Stimulated activated CD4-positive, alpha-beta T cell treated with anti-CD3 and anti-CD28 coated beads, TNF-alpha, amount 100 ng/mL, for 24 hours (primary cell): ENCODE measurements at regions not wholly inside any gene's neighbourhood (a gene's known extent, or its start where the extent isn't known, plus 50 kb on each side); places are given as distances from the start of the nearest gene placed in this dataset.

Experiments used
- DNase-seq, 3 experiments: peaks; one replicate each; pipeline ENCODE4 v3.0.0-alpha.2; 2020; ENCODE audit warnings: low read depth in 3 of 3

DNA sequence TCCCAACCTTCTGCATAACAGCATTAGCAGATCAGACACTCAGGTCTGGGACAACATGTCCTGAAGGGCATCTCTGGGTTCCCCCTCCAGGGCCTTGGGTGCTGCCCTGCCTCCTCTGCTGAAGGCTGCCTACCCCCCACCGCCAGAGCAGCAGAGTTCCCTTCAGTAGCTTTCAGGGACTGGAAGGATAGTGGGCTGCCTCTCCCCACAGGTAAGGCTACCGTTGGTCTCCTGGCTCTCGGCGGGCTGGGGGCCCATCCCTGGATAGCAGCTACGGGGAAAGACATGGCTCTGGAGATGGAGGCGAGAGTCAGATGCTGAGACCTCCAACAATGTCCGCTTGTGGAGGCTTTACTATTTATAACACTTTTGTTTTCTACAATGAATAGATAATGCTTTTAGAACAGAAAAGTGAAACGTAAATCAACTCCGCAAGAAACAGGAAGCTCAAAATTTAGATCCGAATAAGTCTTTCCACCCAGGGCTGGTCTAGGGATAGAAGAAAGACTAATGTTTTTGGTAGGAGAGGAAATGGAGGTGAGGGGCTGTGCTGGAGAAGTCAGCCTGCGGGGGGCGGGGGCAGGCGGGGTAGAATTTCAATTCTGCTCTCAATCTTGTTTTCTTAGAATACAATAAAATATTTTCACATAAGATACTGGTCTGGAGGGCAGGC lies 58.4 kb downstream of the ARL4C start:
- DNase-seq, result no peak

DNA sequence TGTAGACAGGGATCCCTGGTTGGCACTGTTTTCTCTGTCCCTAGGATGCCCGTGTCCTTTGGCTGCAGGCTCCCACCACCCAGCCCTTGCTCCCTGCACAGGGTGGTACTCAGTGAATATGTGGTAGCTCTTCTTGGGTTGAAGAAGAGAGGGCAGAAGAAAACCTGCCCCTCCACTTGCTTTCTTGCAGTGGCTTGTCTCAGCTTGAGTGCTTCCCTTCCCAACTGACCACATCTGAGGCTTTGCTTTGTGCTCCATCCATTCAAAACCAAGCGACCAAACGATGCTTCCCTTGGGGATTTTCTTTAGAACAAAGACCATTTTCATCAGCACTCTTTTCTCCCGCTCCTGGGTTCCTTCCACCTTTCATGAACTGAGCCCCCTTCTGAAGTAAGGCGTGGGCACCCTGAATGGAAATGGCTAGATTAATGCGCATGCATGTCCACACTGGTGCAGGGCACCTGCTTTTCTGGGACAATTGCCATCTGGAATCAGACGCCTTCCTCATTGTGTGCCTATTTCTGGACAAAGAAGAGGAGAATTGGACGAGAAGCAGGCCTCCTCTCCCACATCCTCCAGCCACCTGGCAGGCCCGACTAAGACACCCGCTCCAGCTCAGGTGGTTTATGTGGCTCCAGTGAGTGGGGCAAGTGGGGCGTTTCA lies 59.1 kb downstream of the ARL4C start:
- DNase-seq, result no peak

DNA sequence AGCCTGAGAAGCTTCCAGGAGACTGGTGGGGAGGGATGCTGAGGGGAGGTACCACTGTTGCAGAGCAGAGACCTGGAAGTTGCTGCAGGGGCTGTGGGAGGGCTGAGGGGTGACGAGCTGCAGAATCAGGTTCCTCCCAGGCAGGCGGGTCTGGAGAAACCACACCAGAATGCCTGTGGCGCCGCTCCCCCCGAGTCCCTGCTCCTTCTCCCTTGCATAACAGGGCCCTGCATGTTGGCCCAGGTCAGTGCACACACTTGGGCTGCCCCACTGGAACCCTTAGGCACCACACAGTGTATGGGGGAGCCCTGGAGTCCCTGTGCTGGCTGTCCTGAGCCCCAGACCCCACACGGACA lies 60.4 kb downstream of the ARL4C start:
- DNase-seq, result no peak

DNA sequence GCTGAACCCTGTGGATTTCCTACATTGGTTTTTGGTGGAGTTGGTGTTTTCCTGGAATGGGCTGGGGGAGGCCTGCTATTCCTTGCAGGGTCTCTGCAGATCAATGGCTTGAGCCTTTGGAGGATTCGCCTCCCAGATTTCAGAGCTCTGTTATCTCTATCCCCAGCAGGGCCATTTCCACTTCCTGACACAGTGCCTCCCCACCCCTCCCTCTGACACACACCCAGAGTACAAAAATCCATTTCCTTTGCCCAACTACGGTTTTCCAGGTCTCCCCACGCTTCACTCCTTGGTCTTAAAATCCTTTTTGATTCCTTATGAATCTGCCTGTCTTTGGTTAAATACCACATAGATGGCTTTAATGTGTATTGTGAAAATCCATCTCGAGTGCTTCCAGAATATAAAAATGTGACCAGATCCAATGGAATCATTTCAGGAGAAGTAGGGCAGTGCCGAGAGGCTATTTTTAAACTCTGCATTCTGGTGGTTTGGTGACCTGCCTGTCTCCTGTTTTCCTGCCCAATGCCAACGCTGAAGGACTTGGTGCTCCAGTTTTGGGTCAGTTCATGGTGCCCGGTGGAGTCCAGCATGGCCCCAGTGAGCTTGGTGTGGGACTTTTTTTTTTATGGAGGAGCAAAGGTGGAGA lies 60.9 kb downstream of the ARL4C start:
- no peak for DNase-seq

DNA sequence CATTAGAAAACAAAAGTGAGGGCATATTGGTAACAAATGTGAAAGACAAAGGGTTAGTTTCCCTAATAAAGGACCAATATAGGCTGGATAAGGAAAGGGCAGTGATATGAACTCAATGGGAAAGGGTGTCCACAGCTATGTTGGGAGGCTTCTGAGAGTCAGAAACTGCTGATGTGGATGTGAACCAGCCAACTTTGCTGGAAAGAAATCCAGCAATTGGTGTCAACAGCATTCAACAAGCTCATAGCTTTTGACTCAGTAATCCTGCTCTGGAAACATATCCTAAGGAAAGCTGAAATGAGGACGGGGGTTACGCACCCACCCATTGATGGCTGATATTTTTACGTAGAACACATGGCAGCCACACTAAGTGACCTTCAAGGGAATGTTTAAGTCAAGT lies 63.7 kb downstream of the ARL4C start:
- no peak for DNase-seq

DNA sequence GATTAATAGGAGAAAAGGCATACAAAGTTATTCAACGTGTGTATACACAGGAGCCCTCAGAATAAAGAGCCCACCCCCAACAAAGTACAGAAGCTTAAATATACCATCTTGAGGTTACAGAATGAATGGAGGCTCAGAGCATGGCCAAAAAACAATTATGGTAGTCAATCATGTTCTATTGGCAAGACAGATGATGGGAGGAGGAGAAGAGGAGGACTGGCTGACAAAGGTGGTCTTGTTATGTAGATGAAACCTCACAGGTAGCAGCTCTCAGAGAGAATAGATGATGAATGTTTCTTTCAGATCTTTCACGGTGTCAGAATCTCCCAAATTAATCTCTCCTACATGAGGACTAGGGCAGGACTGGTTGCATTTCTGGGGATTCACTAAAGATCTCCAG lies 66.0 kb downstream of the ARL4C start:
- DNase-seq, result no peak

DNA sequence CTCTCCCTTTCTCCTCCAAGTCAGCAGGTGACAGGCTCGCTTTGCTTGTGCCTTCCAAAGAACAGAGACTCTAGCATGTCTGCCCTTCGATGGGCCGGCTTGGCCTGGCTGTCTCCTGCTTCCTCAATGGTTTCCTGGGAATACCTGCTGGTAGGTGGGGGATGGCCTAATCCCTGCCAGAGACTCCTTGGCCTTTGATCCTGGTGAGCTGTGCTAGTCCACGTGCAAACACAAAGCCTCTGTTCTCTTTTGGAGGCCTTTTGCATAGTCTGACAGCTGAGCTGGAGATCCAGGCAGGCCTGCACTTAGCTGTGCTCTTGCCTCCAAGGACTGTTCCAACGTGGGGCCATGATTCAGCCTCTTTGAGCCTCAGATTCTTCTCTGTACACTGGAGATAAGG lies 67.6 kb downstream of the ARL4C start:
- no peak for DNase-seq

DNA sequence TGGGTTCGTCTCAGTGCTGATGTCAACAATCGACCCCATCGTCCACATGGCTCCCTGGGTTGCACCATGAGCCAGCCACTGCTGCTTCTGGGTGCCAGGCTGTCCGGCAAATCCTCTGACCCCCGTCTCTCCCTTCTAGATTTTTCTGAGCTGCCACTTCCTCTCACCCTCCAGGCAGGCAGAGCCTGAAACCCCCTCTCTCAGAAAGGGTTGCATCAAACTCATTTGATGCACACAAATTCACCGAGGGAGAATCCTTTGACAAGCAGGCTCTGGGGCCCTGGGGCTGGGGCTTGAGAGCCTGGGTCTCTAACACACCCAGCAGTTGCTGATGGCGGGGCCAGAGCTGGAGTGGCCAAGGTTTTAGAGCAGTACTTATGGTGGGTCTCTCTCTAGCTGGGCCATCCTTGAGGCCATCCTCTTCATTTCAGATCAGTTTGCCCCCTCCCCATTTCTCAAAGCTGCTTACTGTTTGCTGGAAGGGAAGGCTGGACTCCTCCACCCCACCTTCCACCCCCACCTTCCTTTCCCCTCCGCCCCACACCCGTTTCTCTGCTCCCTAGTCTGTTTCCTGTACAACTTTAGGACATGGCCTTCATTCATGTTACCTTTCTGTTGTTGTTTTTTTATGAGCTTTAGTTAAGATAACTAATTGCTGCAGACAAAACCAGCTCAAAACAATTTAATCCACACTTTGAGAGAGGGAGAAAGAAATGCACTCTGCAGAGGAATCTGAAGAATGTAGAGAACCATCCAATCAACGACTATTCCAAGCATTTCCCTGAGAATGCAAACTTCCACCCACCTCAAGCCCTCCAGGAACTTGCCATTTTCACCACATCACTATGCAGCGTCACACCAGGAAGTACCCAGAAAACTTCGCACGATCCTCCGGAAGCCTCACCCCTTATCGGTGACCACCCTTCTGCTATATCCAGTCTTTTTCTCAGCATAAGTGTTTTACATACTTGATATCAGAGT lies 69.5 kb downstream of the ARL4C start:
- peak in 1 of 3 experiments; percentile 12 for DNase-seq

DNA sequence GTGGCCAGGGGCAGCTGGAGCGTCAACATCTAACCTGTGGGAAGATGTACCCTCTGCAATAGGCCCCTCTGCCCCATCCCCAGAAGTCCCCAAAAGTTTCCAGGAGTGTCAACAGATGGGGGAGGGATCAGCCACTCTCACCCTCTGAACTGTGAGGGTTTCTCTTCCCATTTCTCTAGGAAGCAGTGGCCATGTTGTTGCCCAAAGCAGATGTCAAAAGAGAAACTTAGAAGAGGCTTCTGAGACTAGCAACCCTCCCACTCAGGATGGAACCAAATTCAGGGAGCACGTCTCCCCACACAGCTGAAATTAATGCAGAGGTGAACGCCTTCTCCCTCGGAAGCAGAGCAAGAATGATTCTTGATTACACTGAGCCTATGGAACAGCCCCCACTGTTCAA lies 70.3 kb downstream of the ARL4C start:
- peak in 1 of 3 experiments; percentile 16 for DNase-seq

DNA sequence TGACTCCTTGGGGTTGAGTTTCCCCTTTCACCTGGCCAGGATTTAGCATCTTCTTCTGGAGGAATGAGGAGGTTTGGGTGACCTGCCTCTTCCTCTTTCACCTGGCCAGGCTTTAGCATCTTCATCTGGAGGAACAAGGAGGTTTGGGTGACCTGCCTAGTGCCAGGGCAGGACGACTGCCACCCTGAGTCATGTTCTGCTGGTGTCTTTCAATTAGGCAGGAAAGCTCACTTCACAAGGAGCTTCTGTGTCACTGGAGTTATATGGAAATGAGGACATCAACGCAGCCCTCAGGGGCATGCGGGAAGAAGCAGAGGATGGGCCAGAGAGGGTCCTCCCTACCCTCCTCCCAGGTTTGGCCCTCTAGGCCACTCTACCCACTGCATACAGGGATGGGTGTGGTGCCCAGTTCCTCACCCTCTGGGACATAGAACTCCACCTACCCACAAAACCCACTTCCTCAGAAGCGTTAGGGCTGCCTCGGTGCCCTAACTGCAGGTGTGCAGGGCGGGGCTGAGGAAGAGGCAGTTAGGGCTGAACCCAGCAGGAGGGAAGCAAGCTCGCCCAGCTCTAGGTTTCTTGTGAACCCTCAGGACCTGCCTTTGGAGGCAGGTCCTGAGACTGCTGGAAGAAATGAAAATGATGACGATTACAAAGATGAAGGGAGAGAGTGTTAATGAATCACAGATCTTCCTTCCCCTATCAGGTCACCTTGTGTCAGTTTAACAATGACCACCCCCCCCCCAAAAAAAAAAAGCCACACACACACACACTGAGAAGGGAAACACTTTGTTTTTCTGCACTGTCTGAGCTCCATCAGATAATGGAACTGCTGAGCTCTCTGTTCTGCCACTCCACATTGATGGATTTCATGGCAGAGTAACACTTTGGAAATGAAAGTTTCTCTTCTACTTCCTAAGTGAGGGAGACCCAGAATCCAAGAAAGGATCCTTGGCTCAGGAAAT lies 71.0 kb downstream of the ARL4C start:
- DNase-seq, result peak in 1 of 3 experiments; percentile 43

DNA sequence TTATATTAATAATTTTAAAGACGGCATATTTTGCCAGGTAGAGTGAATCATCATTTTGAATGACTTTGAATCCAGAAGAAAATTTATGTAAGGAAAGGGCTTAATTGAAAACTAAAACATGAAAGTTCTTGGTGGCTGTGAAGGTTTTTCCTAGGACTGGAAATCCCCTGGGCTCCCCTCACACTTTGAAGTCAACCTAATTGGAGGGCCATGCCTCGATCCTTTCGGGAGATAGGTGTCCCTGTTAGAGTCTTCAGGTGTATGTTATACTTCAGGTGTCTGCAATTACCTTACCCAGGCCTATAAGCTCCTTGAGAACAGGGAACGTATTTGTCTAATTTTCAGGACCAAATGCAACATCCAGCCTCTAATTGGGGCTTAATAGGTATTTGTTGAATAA lies 73.0 kb downstream of the ARL4C start:
- DNase-seq, result no peak

DNA sequence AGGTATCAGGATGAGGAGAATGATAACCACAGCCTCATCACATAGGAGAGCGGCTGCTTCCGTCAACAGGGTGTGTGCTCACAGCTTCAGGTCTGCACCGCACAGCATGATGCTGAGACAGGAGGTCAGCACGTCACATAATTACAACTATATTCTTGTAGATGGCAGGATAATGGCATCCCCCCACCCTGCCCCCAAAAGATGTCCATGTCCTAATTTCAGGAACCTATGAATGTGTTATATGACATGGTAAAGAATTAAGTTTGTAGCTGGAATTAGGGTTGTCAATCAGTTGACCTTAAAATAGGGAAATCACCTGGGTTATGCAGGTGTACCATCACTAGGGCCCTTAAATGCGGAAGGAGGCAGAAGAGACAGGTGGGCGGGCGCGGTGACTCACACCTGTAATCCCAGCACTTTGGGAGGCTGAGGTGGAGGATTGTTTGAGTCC lies 73.9 kb downstream of the ARL4C start:
- peak in 1 of 3 experiments; percentile 37 for DNase-seq

DNA sequence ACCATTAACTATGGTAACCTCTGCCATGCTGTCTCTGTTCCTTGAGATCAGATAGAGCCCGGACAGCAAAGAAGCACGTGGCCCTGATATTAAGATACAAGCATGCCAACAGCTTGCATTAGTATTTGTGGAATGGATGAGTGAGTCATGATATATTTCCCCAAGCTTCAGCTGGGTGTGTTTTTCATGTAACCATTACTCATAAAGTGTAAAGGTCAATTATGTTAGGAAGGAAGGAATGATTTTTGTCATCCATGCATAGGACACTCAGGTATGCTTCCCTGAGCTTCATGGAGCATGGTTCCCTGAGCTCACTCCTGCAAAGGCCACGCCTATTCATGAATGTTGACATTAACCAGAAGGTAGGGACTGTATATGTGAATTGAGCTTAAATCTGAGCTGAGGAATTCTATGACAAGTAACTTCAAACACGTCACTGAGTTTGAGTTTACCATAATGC lies 74.6 kb downstream of the ARL4C start:
- DNase-seq, result no peak

DNA sequence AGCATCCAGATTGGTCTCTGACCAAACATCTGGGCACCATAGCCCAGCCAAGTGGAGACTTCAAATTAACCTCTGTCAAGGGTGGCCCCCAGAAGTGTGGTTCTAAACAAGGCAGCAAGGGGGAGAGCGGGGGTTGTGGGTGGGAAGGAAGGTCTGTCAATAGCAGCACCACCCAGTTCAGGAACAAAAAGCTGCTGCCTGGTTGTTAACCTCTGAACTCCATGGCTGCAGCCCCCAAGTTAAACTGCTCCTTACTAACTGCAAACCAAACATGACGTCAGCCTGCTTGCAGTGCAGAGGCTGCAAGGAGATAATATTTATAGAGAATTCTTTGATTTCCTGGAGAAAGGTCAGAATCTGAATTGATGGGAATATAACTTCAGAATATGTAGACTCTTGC lies 76.5 kb downstream of the ARL4C start:
- DNase-seq, result no peak

DNA sequence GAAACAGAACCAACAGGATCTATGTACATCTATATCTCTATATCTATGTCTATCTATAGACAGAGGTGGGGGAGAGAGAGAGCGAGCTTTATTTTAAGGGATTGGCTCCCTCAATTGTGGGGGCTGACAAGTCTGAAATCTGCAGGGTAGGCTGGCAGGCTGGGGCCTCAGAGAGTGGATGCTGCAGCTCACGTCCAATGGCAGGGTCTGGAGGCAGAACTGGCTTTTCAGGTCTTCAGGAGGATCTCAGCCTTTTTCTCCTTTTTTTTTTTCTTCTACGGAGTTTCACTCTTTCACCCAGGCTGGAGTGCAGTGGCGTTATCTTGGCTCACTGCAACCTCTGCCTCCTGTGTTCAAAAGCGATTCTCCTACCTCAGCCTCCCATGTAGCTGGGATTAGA lies 77.2 kb downstream of the ARL4C start:
- no peak for DNase-seq

DNA sequence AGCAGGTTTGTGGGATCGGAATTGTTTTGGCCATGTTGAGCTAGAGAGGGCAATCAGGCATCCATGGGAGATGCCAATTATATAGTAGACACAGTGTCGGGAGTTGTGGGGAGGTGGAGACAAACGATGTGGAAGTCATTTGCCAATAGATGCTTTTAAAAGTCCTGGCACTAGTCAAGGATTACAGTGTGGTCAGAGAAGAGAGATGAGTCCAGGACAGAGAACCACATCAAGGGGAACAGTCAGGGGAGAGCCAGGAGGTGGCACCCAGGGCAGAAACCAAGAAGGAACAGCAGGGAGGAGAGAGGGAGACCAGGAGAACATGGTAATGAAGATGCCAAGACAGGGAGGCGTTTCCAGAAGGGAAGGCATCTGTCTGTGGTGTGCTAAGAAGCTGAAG lies 81.2 kb downstream of the ARL4C start:
- DNase-seq, result no peak

DNA sequence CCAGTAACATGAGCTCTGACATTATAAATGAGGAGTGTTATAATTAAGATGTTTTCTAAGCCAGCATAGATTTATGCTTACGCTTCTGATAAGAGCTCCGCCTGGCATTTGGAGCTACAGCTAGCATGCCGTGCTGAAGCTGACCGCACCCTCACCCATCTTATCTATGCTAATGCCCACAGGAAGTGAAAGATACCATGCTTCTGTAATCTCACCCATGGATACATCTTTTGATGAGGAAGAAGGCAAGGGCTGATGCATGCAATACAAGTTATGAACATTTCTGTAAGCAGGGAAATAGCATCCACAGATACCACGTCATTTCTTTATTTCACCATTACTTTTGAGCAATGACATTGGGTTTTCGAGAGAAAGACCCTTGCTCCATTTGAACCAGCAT lies 82.3 kb downstream of the ARL4C start:
- no peak for DNase-seq

DNA sequence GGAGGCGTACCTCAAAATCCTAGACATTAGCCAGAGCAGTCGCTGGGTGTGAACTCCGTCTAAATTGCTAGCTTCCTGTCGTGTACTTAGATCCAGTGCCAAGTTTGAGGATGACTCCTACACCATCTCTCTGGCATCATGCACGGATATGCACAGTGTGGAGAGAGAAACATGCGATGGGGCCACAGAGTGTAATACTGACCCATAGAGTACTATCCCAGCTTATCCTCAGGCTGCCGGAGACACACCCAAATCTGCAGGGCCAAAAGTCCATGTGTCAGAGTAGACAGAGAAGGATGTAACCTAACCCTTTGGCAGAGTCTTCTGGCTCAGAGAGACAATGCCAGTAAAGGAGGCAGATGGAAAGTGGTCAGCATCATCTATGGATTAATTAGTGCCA lies 84.2 kb downstream of the ARL4C start:
- DNase-seq, result no peak

DNA sequence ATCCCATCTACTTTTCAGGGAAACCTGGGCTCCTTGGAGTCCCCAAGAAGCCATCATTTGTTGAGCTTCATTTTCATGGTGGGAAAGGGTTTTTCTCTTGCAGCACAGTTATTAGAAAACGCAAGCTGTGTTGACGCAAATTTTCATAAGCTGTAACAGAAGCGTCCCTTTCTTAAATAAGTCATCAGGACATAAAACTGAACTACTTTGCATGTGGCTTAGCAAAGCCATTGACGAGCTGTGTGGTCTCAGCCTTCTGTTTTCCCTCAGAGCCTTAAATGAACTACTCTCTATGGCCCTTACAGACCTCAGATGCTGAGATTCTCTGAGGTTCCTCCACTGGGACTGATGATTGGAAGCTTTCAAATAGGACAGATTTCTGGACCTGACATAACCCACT lies 85.1 kb downstream of the ARL4C start:
- no peak for DNase-seq

DNA sequence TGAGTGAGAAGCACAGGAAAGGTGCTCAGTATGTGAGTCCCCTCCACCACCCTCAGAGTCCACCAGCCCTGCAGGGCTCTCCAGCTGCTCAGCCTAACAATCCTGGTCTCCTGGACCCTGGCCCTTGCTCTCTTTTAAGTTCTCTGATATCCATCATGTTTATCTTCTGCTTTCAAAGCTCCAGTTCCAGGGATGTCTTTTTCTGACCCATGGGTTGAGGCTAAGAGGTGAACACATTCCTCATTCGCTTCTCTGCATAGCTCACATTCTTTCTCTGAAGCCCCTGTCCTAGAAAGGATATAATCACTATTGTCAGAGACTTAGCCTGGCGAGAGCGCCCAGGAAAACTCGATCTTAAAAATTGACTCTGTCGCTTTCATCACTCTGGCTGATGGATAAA lies 86.4 kb downstream of the ARL4C start:
- no peak for DNase-seq

DNA sequence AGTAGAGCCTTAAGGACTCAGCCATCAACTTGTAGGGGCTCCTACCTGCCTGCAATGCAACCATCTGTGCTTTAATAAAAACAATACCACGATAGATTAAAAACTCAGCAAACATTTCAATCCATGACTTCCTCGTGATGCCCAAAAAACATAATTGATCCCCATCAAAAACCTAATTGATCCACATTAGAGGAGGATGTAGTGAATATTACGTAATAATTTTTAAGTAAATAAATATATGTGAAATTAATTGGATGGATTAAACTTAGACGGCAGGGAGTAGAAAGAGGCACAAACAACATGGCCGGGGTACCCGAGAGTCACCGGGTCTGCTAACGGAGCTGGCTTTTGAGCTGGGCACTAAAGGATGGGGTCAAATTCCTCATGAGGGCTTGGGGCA lies 87.3 kb downstream of the ARL4C start:
- DNase-seq, result no peak
